H1 (cell line): ENCODE measurements at regions not wholly inside any gene's neighbourhood (a gene's known extent, or its start where the extent isn't known, plus 50 kb on each side); places are given as distances from the start of the nearest gene placed in this dataset.

Source experiments
- CTCF ChIA-PET: fragments of 300-600 bp; sonication (Branson Sonifier 250); formaldehyde crosslinking; loops from one replicate; lab custom pipeline; 2021; ENCODE audit not compliant: partially characterized antibody; lab: Charles Lee
- POLR2A ChIA-PET: fragments of 300-600 bp; sonication (Branson Sonifier 250); formaldehyde crosslinking; loops from one replicate; lab custom pipeline; 2021; ENCODE audit warnings: inconsistent platforms; ENCODE audit not compliant: partially characterized antibody; lab: Charles Lee
- DNase-seq, 2 experiments: peaks; one replicate each; pipeline versions ENCODE4 v3.0.0 to v3.0.0-alpha.2; 2010 to 2022; ENCODE audit warnings: low spot score in 2 of 2, low read depth in 1 of 2, mixed read lengths in 1 of 2
- FAIRE-seq: peaks from 2 replicates; lab custom pipeline; 2011; peaks lifted over from hg19 to GRCh38; lab: Jason Lieb, UNC
- H2AFZ ChIP-seq: 2 replicates; pipeline ENCODE4 v1.8.1; 2012; ENCODE audit warnings: low read length, inconsistent platforms
- H2AK5ac ChIP-seq: 2 replicates; pipeline ENCODE4 v1.6.1; 2013; ENCODE audit warnings: low read depth, low read length
- H2BK120ac ChIP-seq: replicated peaks from 2 replicates; pipeline ENCODE3; 2013; ENCODE audit warnings: low read depth, low read length, inconsistent platforms
- H2BK12ac ChIP-seq: 2 replicates; pipeline ENCODE4 v1.6.1; 2013; ENCODE audit warnings: low read depth, low read length
- H2BK15ac ChIP-seq: 2 replicates; pipeline ENCODE4 v1.6.1; 2013; ENCODE audit warnings: low read length
- H2BK20ac ChIP-seq: 2 replicates; pipeline ENCODE4 v1.6.1; 2013; ENCODE audit warnings: low read length
- H2BK5ac ChIP-seq: 2 replicates; pipeline ENCODE4 v1.6.1; 2013; ENCODE audit warnings: low read depth, low read length
- H3K14ac ChIP-seq: 2 replicates; pipeline ENCODE4 v1.6.1; 2013; ENCODE audit warnings: inconsistent platforms; ENCODE audit not compliant: insufficient read length
- H3K18ac ChIP-seq: 2 replicates; pipeline ENCODE4 v1.6.1; 2013; ENCODE audit warnings: low read length; ENCODE audit errors: extremely low read depth
- H3K23ac ChIP-seq: 2 replicates; pipeline ENCODE4 v1.6.1; 2013; ENCODE audit warnings: inconsistent platforms; ENCODE audit not compliant: insufficient read length
- H3K23me2 ChIP-seq: 2 replicates; pipeline ENCODE4 v1.6.1; 2013; ENCODE audit warnings: low read depth, low read length
- H3K27ac ChIP-seq: 2 replicates; pipeline ENCODE4 v1.6.1; 2011; ENCODE audit warnings: low read depth, low read length, inconsistent platforms
- H3K27me3 ChIP-seq, 4 experiments: replicated peaks in 1 of 4; 1 replicate in 1 of 4; 2 replicates in 3 of 4; pipeline versions ENCODE4 v1.6.1 to v1.8.1; 2011 to 2013; ENCODE audit warnings: low read length in 3 of 4, mild to moderate bottlenecking in 3 of 4, inconsistent platforms in 2 of 4, mixed read lengths in 2 of 4, moderate library complexity in 1 of 4; ENCODE audit not compliant: control insufficient read depth in 3 of 4, insufficient read depth in 3 of 4; ENCODE audit errors: extremely low read depth in 1 of 4
- H3K36me3 ChIP-seq, 4 experiments: 2 replicates each; pipeline versions ENCODE4 v1.6.1 to v1.8.1; 2011 to 2013; ENCODE audit warnings: mild to moderate bottlenecking in 4 of 4, low read length in 3 of 4, moderate library complexity in 2 of 4, control low read depth in 1 of 4, inconsistent platforms in 1 of 4; ENCODE audit not compliant: insufficient read depth in 4 of 4, control insufficient read depth in 2 of 4
- H3K4ac ChIP-seq: replicated peaks from 2 replicates; pipeline ENCODE3; 2013; ENCODE audit warnings: low read length, low read depth, mixed read lengths, inconsistent platforms; ENCODE audit not compliant: insufficient read length
- H3K4me1 ChIP-seq, 4 experiments: replicated peaks in 1 of 4; 1 replicate in 1 of 4; 2 replicates in 3 of 4; pipeline versions ENCODE4 v1.6.1 to v1.8.1; 2011 to 2013; ENCODE audit warnings: low read length in 3 of 4, inconsistent platforms in 2 of 4, mixed read lengths in 1 of 4; ENCODE audit not compliant: insufficient read depth in 4 of 4, control insufficient read depth in 3 of 4
- H3K4me2 ChIP-seq, 2 experiments: 2 replicates each; pipeline versions ENCODE4 v1.6.1 to v1.8.1; 2011 to 2013; ENCODE audit warnings: low read depth in 2 of 2, low read length in 2 of 2, control low read depth in 1 of 2, inconsistent platforms in 1 of 2, mild to moderate bottlenecking in 1 of 2; ENCODE audit not compliant: insufficient read depth in 1 of 2
- H3K4me3 ChIP-seq, 4 experiments: fragments of 200-600, 300-600 bp in 1 of 4; sonication (generic), shearing (Covaris generic), sonication (Bioruptor Twin) in 1 of 4; 2 replicates each; pipeline versions ENCODE4 v1.5.1 to v1.8.1; 2011 to 2016; ENCODE audit warnings: low read length in 4 of 4, low read depth in 3 of 4, control low read depth in 2 of 4, inconsistent platforms in 2 of 4, mild to moderate bottlenecking in 2 of 4, mixed read lengths in 1 of 4, moderate library complexity in 1 of 4; ENCODE audit not compliant: insufficient read depth in 2 of 4; ENCODE audit errors: extremely low read depth in 1 of 4
- H3K56ac ChIP-seq: replicated peaks from 2 replicates; pipeline ENCODE3; 2013; ENCODE audit warnings: low read depth, mild to moderate bottlenecking, mixed read lengths, low read length, inconsistent platforms; ENCODE audit not compliant: insufficient read length
- H3K79me1 ChIP-seq: 2 replicates; pipeline ENCODE4 v1.6.1; 2013; ENCODE audit warnings: low read depth, low read length, control low read depth
- H3K79me2 ChIP-seq, 2 experiments: 2 replicates each; pipeline versions ENCODE4 v1.6.1 to v1.8.1; 2012 to 2013; ENCODE audit warnings: low read length in 2 of 2, mild to moderate bottlenecking in 2 of 2, inconsistent platforms in 1 of 2; ENCODE audit not compliant: insufficient read depth in 2 of 2, control insufficient read depth in 1 of 2
- H3K9ac ChIP-seq, 4 experiments: replicated peaks in 1 of 4; 1 replicate in 1 of 4; 2 replicates in 3 of 4; pipeline versions ENCODE4 v1.6.1 to v1.8.1; 2011 to 2013; ENCODE audit warnings: low read depth in 3 of 4, low read length in 3 of 4, control low read depth in 2 of 4, mild to moderate bottlenecking in 2 of 4, moderate library complexity in 2 of 4, inconsistent platforms in 1 of 4; ENCODE audit errors: extremely low read depth in 1 of 4
- H3K9me3 ChIP-seq, 2 experiments: 2 replicates each; pipeline versions ENCODE4 v1.6.1 to v1.8.1; 2012 to 2013; ENCODE audit warnings: mild to moderate bottlenecking in 2 of 2, moderate library complexity in 2 of 2, control low read depth in 1 of 2, inconsistent platforms in 1 of 2, low read depth in 1 of 2, low read length in 1 of 2, mixed read lengths in 1 of 2; ENCODE audit not compliant: insufficient read depth in 2 of 2
- H4K20me1 ChIP-seq, 2 experiments: replicated peaks in 1 of 2; 2 replicates each; pipeline versions ENCODE3 to v1.8.1; 2011 to 2013; ENCODE audit warnings: inconsistent platforms in 2 of 2, low read length in 2 of 2, mild to moderate bottlenecking in 1 of 2; ENCODE audit not compliant: insufficient read depth in 2 of 2, control insufficient read depth in 1 of 2
- H4K5ac ChIP-seq: 2 replicates; pipeline ENCODE4 v1.6.1; 2013; ENCODE audit warnings: low read length, low read depth, mixed read lengths, inconsistent platforms; ENCODE audit not compliant: insufficient read length
- H4K8ac ChIP-seq: 2 replicates; pipeline ENCODE4 v1.8.0; 2013; ENCODE audit warnings: mild to moderate bottlenecking, moderate library complexity, low read length, inconsistent platforms; ENCODE audit not compliant: insufficient read depth; ENCODE audit errors: extremely low read depth
- H4K91ac ChIP-seq: replicated peaks from 2 replicates; pipeline ENCODE3; 2013; ENCODE audit warnings: low read length, mixed read lengths, inconsistent platforms; ENCODE audit not compliant: insufficient read length
- EGR1 ChIP-seq: IDR thresholded peaks from 2 replicates; pipeline ENCODE4 v1.6.1; 2011; ENCODE audit warnings: low read depth, low read length, borderline replicate concordance
- KDM1A ChIP-seq: fragments of 200-600, 300-600 bp; sonication (generic); IDR thresholded peaks from 2 replicates; pipeline ENCODE4 v1.7.1; 2016; ENCODE audit warnings: mild to moderate bottlenecking, low read length, borderline replicate concordance
- WGBS, 2 experiments: shearing (Covaris generic) in 1 of 2; methylation state at CpG; one replicate each; pipeline versions ENCODE4 v1.1.6 to v1.1.7; 2013 to 2015; ENCODE audit warnings: low lambda C conversion rate in 2 of 2, mixed read lengths in 2 of 2, inconsistent platforms in 1 of 2, low coverage in 1 of 2, missing lambda C conversion rate in 1 of 2; ENCODE audit not compliant: insufficient replicate concordance in 2 of 2, insufficient coverage in 1 of 2, insufficient read length in 1 of 2; ENCODE audit errors: extremely low coverage in 1 of 2, missing lambda C conversion rate in 1 of 2; 5-methylcytosine and 5-hydroxymethylcytosine counted together

GRCh38 chr4:134337574-134337973 lies 136.0 kb upstream of the PABPC4L start:
- ChIA-PET CTCF (interaction anchor here (1.2 kb wide), 1 partner anchor 9 kb away, joined by 3 read pairs; no protein-coding TSS in a partner anchor), POLR2A (no interaction called here)
- DNase-seq: no peak
- Histone ChIP-seq H2BK20ac (no peak overlapping the region), H2BK5ac (no peak overlapping the region), H2AK5ac (no peak overlapping the region), H3K9ac (no peak overlapping the region), H2BK12ac (no peak overlapping the region), H3K79me2 (no peaks in the 10 kb centered on the region), H3K4me1 (no peaks in the 10 kb centered on the region), H3K27me3 (no peaks in the 10 kb centered on the region), H4K91ac (no peak overlapping the region), H4K8ac (no peak overlapping the region), H3K4me3 (no peak overlapping the region)
- TF ChIP-seq KDM1A (no peak), EGR1 (no peak)
- TF ChIP-seq, all 59 proteins: peak for 0
- Histone ChIP-seq H4K20me1 (no peaks in the 10 kb centered on the region), H2AFZ (no peak overlapping the region), H3K36me3 (no peaks in the 10 kb centered on the region), H3K9me3 (no peaks in the 10 kb centered on the region), H3K14ac (no peak overlapping the region), H3K23ac (no peak overlapping the region), H3K4me2 (no peak overlapping the region), H2BK15ac (no peak overlapping the region), H3K27ac (no peak overlapping the region), H3K18ac (no peak overlapping the region), H3K4ac (no peak overlapping the region), H3K79me1 (no peaks in the 10 kb centered on the region), H2BK120ac (no peak overlapping the region), H3K56ac (no peak overlapping the region), H3K23me2 (no peaks in the 10 kb centered on the region), H4K5ac (no peak overlapping the region)
- WGBS, 2 experiments: 100% methylated on average over 1 of the region's 1 CpG; no CpG with 5 or more reads in 1 of the 2 experiments
- FAIRE-seq: no peak
